ENCODE measurements at regions not wholly inside any gene's neighbourhood (a gene's known extent, or its start where the extent isn't known, plus 50 kb on each side); places are given as distances from the start of the nearest gene placed in this dataset.
"Not testable (repeated sequence)": the region's sequence is repeated elsewhere in the genome, so short reads cannot be mapped to it uniquely, and the experiment has no call there.

DNA sequence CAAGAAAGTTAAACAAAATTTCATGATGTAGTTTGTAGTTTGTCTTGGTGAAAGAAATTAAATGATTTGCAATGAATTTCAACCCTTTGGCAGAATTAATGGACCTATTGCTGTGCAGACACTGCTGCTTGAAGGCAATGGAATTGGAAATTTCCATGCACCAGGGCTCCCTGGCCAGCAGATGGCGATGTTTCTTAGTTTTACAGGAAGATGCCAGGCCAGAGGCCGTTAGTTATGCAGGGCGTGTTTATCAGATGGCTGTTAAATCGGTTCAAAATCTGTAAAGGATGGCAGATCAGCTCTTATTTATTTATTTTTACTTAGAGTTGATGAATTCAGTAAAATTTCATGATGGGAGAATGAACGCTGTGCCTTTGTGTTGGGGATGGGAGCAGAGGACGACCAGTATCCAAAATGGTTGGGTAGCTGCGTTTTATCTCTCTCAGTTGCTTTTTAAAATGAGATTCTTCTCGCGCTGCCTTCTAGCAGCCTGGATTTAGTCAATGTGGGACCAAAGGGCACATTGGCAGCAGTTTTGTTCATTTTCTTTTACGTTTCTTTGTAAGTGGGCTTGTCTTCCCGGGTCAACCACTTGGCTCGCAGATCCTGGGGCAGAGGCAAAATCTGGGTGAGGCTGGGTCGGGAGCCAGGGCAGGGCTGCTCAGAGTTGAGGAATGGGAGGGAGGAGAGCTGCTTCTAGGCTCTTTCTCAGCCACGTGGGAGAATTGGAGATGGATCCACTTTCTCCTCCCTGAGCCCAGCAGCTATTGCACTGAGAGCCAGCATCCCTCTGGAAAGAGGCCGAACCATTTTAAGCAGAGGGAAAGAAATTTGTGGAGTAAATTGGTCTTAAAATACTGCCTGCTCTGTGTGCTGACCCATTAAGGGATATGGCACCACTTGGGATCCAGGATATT, 344.0 kb downstream of the PIK3C3 start:
- peak; percentile 83 for FAIRE-seq
- peak; percentile 30 for DNase-seq (ENCODE audit: extremely low spot score, insufficient read length, low read depth)

DNA sequence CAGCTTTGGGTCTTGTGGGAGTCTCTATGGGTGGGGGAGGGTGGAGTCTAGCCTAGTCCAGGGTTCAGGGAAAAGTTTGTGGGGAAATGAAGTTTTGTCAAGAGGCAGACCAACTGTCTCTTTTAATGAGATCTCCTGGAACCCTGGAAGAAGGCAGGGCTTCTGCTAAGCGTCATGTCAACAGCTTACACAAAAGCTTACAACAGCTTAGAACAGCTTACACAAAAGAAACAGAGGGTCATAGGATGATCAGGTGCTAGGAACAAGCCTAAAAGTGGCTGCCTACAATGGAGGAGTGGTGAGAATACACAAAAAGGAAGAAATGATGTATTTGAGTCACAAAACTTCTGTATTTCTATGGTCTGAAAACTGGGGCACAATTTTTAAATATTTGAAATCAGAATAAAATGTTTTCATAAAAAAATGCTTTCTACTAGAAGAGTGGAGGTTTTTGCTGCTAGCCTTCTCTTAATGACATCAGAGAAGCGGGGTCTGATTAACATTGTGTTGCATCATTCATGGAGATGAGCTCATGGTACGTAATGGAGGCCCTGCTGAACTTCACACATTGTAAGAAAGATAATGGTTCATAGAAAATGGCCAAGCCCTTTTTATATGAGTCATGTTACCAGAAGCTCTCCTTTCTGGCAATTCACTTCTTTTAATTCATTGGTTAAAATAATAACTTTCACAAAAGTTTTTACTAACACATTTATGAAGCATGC, 351.0 kb downstream of the PIK3C3 start:
- no peak for FAIRE-seq
- no peak for DNase-seq (ENCODE audit: extremely low spot score, insufficient read length, low read depth)

DNA sequence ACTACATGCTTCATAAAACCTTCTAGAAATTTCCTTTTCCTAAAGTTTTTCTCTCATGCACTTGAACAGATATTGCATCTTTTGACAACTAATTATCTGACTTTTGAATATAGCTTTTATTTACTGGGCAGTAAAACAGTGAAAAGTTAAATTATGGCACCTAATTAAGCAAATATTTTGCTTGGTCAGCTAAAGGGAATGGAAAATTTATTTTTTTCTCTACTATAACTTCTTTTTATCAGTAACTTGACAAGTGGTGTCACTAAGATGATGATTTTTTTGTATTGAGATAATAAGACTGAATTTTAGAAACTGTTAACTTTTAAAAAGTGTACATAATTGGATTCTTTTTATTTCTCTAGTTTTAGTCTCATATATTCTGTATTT, 351.6 kb downstream of the PIK3C3 start:
- FAIRE-seq (no peak), DNase-seq (ENCODE audit: extremely low spot score, insufficient read length, low read depth) (no peak)

DNA sequence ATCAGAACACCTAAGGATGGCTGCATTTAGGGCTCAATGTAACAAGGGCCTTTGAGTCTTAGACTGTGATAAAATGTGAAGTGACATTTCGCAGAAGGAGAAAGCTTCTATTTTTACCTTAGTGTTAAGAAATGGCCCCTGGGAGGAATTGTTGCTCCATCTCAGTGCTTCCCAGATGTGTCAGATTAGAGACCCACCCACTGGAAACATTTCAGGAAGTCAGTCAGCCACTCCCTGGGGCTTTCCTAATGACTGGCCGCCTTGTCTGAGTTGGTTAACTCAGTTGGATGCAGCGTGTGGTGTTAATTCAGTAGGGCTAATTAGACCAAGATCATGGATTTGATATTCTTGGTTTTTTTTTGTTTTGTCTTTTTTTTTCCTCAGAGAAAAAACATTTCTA, 355.9 kb downstream of the PIK3C3 start:
- FAIRE-seq (no peak), DNase-seq (ENCODE audit: extremely low spot score, insufficient read length, low read depth) (no peak)

DNA sequence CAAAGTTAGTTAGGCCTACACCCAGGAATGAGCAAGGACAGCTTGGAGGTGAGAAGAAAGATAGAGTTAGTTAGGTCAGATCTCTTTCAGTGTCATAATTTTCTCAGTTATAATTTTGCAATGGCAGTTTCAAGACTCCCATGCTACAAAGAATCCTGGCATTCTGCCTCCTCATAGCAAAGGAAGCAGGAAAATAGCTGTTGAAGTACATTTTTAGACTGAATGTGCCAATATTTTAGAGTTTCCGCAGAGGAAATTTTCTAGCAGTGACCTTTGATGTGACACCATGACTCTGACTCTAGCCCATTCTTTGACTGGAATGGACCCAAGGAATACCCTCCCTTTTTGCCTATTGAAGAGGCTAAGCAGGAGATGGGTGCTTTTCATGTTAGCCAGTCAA, 371.7 kb downstream of the PIK3C3 start:
- FAIRE-seq (no peak), DNase-seq (ENCODE audit: extremely low spot score, insufficient read length, low read depth) (no peak)

DNA sequence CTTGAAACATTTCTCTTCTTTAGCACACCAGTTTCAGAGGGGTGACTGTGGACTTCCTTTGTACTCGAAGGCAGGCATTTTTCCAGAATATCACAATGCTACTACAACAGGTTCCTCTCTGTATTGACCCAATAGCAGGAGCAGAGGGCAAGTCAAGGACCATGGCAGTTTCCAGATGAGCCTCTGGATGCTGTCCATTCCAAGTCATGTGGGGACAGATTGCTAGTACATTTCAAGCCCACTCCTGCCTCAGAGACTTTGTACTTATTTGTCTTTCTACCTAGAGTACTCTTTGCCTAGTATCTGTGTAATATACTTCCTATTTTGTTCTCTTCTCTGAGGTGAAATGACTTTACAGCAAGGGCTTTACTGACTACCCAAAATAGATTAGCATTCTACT, 373.9 kb downstream of the PIK3C3 start:
- no peak for FAIRE-seq
- no peak for DNase-seq (ENCODE audit: extremely low spot score, insufficient read length, low read depth)

DNA sequence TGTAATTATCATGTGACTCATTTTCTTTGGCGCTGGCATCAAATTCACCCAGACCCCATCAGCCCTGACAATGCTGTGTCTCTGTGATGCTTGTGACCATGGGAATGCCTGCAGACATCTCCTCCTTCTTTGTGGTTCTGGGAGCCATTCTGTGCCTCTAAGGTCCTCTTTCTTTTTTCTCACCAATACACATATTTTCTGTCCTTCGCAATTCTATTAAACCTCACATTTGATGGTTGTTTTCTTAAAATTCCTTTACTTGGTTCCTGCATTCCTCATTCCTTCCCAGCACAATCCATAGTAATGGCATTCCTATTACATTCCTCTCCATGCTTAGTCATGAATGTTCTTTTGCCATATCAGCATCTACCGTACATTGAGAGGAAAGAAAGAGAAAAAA, 375.3 kb downstream of the PIK3C3 start:
- DNase-seq (ENCODE audit: extremely low spot score, insufficient read length, low read depth) (no peak), FAIRE-seq (no peak)

DNA sequence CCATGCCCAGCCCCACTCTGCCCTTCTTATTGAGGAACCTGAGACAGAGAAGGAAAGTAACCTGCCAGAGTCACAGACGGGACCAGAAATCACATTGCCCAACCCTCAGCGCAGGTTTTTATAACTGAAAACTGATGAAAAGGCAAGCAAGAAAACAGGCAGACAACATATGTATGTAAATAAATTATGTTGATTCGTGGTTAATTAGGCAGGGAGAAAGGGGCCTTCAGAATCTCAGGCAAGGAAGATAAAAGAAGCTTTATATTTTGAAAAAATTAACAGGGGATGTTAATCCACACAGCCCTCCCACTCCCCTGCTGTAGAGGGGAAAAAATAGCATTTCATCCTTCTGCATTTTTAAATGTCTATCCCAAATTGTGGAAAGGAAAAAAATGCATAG, 378.5 kb downstream of the PIK3C3 start:
- DNase-seq (ENCODE audit: extremely low spot score, insufficient read length, low read depth), result no peak
- no peak for FAIRE-seq

DNA sequence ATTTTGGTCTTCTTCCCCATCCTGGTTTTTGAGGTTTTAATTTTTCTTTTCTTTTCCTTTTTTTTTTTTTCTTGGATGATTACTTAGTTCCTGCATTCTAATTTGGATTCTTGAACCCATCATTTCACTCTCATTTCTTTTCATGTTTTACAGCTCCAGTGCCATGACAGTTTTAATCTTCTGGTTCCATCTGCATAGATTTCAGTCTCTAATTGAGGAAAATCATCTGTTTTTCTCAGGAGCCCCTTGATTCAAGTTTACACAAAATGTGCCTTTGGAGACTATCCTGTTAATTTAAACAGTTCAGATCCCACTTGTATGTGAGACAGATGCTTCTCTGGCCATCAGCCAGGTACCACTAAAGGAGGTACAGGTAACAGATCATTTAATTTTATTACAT, 379.9 kb downstream of the PIK3C3 start:
- no peak for DNase-seq (ENCODE audit: extremely low spot score, insufficient read length, low read depth)
- no peak for FAIRE-seq

DNA sequence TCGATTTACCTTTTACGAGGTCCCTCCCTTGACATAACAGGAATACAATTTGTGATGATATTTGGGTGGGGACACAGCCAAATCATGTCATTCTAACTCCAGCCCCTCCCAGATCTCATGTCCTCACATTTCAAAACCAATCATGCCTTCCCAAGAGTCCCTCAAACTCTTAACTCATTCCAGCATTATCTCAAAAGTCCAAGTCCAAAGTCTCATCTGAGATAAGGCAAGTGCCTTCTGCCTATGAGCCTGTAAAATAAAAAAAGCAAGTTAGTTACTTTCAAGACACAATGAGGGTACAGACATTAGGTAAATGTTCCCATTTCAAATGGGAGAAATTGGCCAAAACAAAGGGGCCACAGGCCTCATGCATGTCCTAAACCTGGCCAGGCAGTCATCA, 381.1 kb downstream of the PIK3C3 start:
- FAIRE-seq, result no peak
- DNase-seq (ENCODE audit: extremely low spot score, insufficient read length, low read depth), result no peak

DNA sequence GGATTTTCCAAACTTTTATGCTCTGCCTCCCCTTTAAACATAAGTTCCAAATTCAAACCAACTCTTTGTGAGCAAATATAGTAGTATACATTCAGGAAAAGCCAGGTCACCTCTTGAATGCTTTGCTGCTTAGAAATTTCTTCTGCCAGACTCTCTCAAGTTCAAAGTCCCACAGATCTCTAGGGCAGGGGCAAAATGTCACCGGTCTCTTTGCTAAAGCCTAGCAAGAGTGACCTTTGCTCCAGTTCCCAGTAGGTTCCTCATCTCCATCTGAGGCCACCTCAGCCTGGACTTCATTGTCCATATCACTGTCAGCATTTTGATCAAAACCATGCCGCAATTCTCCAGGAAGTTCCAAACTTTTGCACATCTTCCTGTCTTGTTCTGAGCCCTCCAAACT, 382.3 kb downstream of the PIK3C3 start:
- FAIRE-seq; DNase-seq (ENCODE audit: extremely low spot score, insufficient read length, low read depth): not testable (repeated sequence)

DNA sequence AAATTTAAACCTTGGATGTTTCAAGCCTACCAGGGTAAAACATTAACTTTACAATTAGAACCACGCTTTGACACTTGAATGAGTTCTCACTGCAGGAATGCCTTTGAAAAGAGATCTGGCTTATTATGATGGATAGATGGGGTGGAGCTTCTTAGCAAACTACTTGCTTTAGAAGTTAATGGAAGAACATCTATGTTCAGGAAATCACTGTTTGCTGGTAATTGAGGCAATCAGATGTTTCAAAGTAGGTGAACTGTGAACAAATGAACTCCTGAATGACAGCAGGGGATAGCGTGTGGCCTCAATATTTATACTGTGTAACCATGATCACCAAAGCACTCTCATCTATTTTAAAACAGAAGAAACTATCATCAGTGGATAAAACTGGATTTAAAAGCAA, 383.6 kb downstream of the PIK3C3 start:
- no peak for FAIRE-seq
- DNase-seq (ENCODE audit: extremely low spot score, insufficient read length, low read depth), result no peak

DNA sequence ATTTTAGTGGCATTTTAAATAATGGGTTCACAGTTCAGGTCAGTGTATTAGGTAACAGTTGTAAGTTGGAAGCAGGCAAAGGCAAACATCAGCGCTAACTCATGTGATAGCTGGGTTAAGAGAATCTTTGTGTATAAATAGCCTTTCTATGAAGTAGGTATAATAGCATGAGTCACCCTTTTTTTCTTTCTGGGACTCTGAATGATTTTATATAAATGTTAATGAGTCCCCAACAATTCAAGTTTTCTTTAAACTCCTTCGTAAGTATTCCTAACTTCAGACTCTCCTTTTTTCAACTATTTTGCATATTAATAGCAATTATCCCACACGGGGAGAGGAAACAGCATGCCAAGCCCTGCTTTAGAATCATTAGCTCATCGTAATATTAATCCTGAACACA, 384.3 kb downstream of the PIK3C3 start:
- DNase-seq (ENCODE audit: extremely low spot score, insufficient read length, low read depth) (no peak), FAIRE-seq (no peak)

DNA sequence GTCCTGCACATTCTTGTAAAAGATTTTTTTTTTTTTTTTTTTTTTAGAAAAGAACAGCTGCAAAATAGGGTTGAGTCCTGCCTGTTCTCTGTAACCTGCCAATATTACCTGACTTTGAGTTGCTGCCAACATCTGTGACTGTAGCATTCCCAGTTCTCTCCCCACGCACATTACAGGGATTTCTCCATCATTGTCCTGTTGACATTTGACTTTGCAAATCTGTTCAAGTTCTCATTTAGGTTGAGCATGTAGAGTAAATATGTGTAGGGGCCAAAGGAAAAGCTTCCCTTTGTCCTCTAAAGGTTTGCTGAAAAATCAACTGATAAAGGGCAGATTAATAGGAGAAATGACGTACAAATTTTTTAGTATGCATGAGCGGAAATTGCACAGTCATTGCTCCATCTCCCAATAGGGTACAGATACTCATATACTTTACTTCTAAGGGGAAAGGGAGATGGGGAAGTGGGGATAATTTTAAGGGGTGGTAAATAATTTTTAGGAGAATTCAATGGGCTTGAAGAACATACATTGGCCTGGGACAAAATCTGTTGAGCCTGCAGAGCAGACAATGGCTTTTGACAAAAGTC, 385.5 kb downstream of the PIK3C3 start:
- FAIRE-seq, result no peak
- DNase-seq (ENCODE audit: extremely low spot score, insufficient read length, low read depth), result no peak

DNA sequence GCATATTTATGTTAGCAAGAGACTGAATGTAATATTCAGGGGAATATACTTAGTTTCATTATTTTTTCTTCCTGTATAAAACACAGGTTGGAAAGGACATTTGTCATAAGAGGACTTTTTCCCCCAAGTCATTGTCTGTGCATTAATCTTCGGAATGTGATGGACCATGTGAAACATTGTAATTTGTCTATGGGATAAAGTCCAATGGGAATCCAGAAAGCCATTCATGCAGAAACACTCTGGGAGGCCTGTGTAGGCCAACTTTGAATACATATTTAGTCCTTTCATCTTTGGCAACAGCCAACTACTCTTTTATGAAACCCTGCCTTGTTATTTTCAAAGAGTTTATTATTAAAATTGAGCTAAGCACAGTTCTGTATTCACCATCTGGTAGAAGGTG, 386.4 kb downstream of the PIK3C3 start:
- no peak for FAIRE-seq
- no peak for DNase-seq (ENCODE audit: extremely low spot score, insufficient read length, low read depth)

DNA sequence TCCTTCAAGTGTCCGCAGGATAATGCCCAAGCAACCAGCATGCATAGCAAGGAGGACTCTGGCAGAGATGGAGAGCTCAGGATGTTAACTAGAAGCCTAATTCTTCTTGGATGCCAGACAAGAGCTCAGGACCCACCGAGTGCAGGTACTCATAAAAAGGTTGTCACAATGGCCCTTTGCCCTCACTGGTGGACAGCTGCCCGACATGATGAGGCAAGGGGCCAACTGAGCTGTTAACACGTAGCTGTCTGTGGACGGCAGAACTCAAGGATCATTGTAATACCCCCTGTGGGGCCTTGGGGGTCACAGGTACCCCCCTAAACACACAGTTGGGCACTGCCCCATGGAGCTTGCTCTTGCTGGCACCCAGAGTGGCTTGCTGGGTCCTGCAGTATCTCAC, 393.7 kb downstream of the PIK3C3 start:
- FAIRE-seq (no peak), DNase-seq (ENCODE audit: extremely low spot score, insufficient read length, low read depth) (no peak)

DNA sequence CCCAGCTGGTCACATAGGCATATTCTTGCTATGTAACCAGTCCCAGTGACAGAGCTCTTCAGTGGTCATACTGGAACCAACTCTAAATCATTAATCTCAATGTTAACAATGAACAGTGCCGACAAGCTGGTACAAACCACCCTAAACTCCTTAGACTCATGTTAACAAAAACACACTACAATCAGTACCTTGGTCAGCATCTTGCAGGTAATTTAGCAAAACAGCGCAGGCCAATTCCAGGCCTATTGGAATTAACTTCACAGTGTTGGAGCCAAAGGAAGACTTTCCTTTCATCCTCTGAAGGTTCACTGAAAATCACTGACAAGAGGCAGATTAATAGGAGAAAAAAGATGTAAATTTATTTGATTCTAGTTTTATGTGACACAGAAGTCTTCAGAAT, 396.4 kb downstream of the PIK3C3 start:
- DNase-seq (ENCODE audit: extremely low spot score, insufficient read length, low read depth), result no peak

DNA sequence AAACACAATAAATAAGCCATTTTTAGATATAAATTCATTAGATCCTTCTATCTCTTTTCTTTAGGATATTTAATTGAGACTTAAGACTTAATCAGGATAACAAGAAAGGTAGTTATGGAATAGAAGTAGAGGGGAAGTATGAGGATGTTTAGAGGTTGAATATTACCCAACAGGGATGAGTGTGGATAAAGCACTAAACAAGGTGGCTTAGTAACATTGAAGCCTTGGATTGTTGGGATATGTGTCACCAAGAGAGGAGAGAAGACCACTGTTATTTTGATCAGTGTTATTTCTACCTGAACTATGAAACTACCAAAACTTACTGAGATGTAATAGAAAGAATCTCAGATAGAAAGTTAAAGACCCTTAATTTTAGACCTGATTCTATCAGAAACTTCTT, 405.7 kb downstream of the PIK3C3 start:
- DNase-seq (ENCODE audit: extremely low spot score, insufficient read length, low read depth) (no peak), FAIRE-seq (no peak)

More for the DNA sequence above, 396.4 kb downstream of the PIK3C3 start:
- FAIRE-seq, result no peak

DNA sequence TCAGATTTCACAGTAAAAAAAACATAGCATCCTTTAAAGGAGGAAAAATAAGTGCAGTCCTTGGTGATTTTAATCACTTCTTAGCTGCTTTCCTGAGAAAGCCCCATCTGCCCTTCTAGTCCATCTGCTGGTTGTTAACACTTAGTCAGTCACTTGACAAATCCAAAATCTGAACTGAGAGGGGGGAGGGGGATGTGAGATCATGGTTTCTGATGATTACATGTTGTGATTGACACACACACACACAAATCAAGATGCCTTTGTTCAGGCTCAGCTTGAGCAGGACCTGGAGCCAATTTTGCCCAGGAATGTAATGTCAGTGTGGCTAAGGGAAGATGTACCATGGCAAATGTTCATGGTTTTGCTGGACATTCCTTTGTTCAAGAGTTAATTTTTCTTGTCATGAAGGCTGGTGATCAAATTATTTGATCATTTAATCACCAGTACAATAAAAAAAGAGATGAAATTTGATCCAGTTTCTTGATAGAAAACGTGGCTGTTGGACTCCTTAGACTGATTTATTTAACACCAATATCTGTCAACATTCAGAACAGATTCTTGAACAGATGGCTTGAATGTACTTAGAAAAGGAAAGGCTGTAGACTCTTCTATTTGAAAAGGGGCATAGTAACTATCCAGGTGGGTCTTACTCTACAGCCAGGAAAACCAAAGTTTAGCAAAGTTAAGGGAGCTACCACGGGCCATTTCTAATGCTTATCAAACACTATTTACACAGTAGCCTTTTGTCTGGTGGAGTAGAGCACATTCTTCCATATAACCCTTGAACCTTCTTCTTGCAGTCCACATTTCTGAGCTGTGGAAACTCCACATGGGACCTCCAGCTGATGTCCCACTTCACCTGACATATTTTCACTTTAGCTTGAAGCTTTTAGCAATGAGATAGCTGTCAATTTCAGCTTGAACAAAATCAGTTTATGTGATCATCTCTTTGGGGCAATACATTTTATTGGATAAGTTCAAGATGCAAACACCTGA, 408.7 kb downstream of the PIK3C3 start:
- DNase-seq (ENCODE audit: extremely low spot score, insufficient read length, low read depth) (no peak), FAIRE-seq (no peak)

DNA sequence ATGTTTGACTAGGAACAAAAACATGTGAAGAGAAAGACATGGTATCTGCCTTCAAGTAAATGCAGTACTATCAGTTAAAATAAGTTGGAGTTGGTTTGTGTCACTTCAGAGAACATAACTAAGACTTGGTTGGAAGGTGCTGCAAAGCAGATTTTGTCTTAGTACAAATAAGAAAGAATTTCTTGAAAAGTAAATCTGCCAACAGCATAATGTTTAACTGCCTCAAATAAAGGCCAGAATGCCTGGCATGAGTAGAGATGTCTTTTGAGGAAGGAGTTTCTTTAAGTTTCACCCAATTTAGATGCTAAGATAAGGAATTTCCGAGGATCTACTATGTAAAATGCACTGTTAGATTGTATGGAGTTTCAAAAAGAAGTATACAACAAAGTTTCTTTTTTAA, 409.7 kb downstream of the PIK3C3 start:
- DNase-seq (ENCODE audit: extremely low spot score, insufficient read length, low read depth) (no peak), FAIRE-seq (no peak)

Data from GM18507 (cell line).